ENCODE measurements at regions not wholly inside any gene's neighbourhood (a gene's known extent, or its start where the extent isn't known, plus 50 kb on each side); places are given as distances from the start of the nearest gene placed in this dataset.

GRCh38 chr7:49151146-49151545 lies 226.8 kb downstream of the CDC14C start:
- no peaks in the 10 kb centered on the region for H3K79me2 ChIP-seq (ENCODE audit: insufficient read depth, low read length)
- H3K9me2 ChIP-seq (replicated peaks; ENCODE audit: low read depth, low read length): no peaks in the 10 kb centered on the region
- no peak overlapping the region for H2AFZ ChIP-seq (ENCODE audit: low read length)
- no peaks in the 10 kb centered on the region for H3K4me1 ChIP-seq (ENCODE audit: insufficient read depth, low read length, poor library complexity, severe bottlenecking)
- no peak for TF ChIP-seq EZH2phosphoT487 (IDR thresholded peaks at IDR 0.05; ENCODE audit: borderline replicate concordance)
- TF ChIP-seq CTCF (conservative IDR thresholded peaks at IDR 0.05; ENCODE audit: low read length): no peak
- H3K9ac ChIP-seq (ENCODE audit: low read depth, low read length, poor library complexity, severe bottlenecking): no peak overlapping the region
- H3K4me2 ChIP-seq (ENCODE audit: low read depth, low read length, poor library complexity, severe bottlenecking): no peak overlapping the region
- H3K9me3 ChIP-seq (ENCODE audit: insufficient read depth, low read depth, low read length): no peaks in the 10 kb centered on the region
- H3F3A ChIP-seq (ENCODE audit: low read depth): no peaks in the 10 kb centered on the region
- H3K36me3 ChIP-seq (ENCODE audit: insufficient read depth, low read length): no peaks in the 10 kb centered on the region
- H3K27me3 ChIP-seq (ENCODE audit: insufficient read depth, low read length, poor library complexity, severe bottlenecking): no peaks in the 10 kb centered on the region
- H3K4me3 ChIP-seq (ENCODE audit: low read length, poor library complexity, severe bottlenecking): no peak overlapping the region
- H4K20me1 ChIP-seq (ENCODE audit: insufficient read depth, low read length, poor library complexity, severe bottlenecking): no peaks in the 10 kb centered on the region

GRCh38 chr7:49158321-49158720 lies 234.0 kb downstream of the CDC14C start:
- TF ChIP-seq EZH2phosphoT487 (IDR thresholded peaks at IDR 0.05; ENCODE audit: borderline replicate concordance) (no peak), CTCF (conservative IDR thresholded peaks at IDR 0.05; ENCODE audit: low read length) (no peak)
- H3K9ac ChIP-seq (ENCODE audit: low read depth, low read length, poor library complexity, severe bottlenecking): no peak overlapping the region
- H3F3A ChIP-seq (ENCODE audit: low read depth): no peaks in the 10 kb centered on the region
- H3K27me3 ChIP-seq (ENCODE audit: insufficient read depth, low read length, poor library complexity, severe bottlenecking): no peaks in the 10 kb centered on the region
- no peak overlapping the region for H2AFZ ChIP-seq (ENCODE audit: low read length)
- no peaks in the 10 kb centered on the region for H4K20me1 ChIP-seq (ENCODE audit: insufficient read depth, low read length, poor library complexity, severe bottlenecking)
- no peaks in the 10 kb centered on the region for H3K36me3 ChIP-seq (ENCODE audit: insufficient read depth, low read length)
- no peaks in the 10 kb centered on the region for H3K79me2 ChIP-seq (ENCODE audit: insufficient read depth, low read length)
- H3K9me3 ChIP-seq (ENCODE audit: insufficient read depth, low read depth, low read length): no peaks in the 10 kb centered on the region
- no peaks in the 10 kb centered on the region for H3K4me1 ChIP-seq (ENCODE audit: insufficient read depth, low read length, poor library complexity, severe bottlenecking)
- H3K4me2 ChIP-seq (ENCODE audit: low read depth, low read length, poor library complexity, severe bottlenecking): no peak overlapping the region
- H3K9me2 ChIP-seq (replicated peaks; ENCODE audit: low read depth, low read length): no peaks in the 10 kb centered on the region
- no peak overlapping the region for H3K4me3 ChIP-seq (ENCODE audit: low read length, poor library complexity, severe bottlenecking)

- no peaks in the 10 kb centered on the region for H4K20me1 ChIP-seq (ENCODE audit: insufficient read depth, low read length, poor library complexity, severe bottlenecking)
- H3K9me2 ChIP-seq (replicated peaks; ENCODE audit: low read depth, low read length): no peaks in the 10 kb centered on the region
- H3K79me2 ChIP-seq (ENCODE audit: insufficient read depth, low read length): no peaks in the 10 kb centered on the region
- no peaks in the 10 kb centered on the region for H3K36me3 ChIP-seq (ENCODE audit: insufficient read depth, low read length)
- no peaks in the 10 kb centered on the region for H3K9me3 ChIP-seq (ENCODE audit: insufficient read depth, low read depth, low read length)
- no peak overlapping the region for H3K9ac ChIP-seq (ENCODE audit: low read depth, low read length, poor library complexity, severe bottlenecking)
- no peak overlapping the region for H2AFZ ChIP-seq (ENCODE audit: low read length)
- H3K4me1 ChIP-seq (ENCODE audit: insufficient read depth, low read length, poor library complexity, severe bottlenecking): no peaks in the 10 kb centered on the region
- no peaks in the 10 kb centered on the region for H3F3A ChIP-seq (ENCODE audit: low read depth)
- H3K4me2 ChIP-seq (ENCODE audit: low read depth, low read length, poor library complexity, severe bottlenecking): no peak overlapping the region
- no peaks in the 10 kb centered on the region for H3K27me3 ChIP-seq (ENCODE audit: insufficient read depth, low read length, poor library complexity, severe bottlenecking)
- no peak overlapping the region for H3K4me3 ChIP-seq (ENCODE audit: low read length, poor library complexity, severe bottlenecking)
- TF ChIP-seq EZH2phosphoT487 (IDR thresholded peaks at IDR 0.05; ENCODE audit: borderline replicate concordance) (no peak), CTCF (conservative IDR thresholded peaks at IDR 0.05; ENCODE audit: low read length) (no peak)
Observed at GRCh38 chr7:49159536-49159935, 235.2 kb downstream of the CDC14C start.

Measured in Loucy (cell line).